Neuronal stem cell (in vitro differentiated cells): ENCODE measurements at regions not wholly inside any gene's neighbourhood (a gene's known extent, or its start where the extent isn't known, plus 50 kb on each side); places are given as distances from the start of the nearest gene placed in this dataset.
"Not testable (repeated sequence)": the region's sequence is repeated elsewhere in the genome, so short reads cannot be mapped to it uniquely, and the experiment has no call there.

Experiments
- DNase-seq: peaks from one replicate; pipeline ENCODE4 v3.0.0-alpha.2; 2013; ENCODE audit warnings: low spot score
- H2AFZ ChIP-seq: one replicate; pipeline ENCODE4 v1.6.1; 2013; ENCODE audit warnings: mild to moderate bottlenecking, low read length, inconsistent platforms
- H2AK5ac ChIP-seq: 2 replicates; pipeline ENCODE4 v1.6.1; 2013; ENCODE audit warnings: low read depth, mild to moderate bottlenecking, inconsistent platforms, low read length, moderate library complexity, mixed read lengths
- H2BK120ac ChIP-seq: 2 replicates; pipeline ENCODE4 v1.6.1; 2013; ENCODE audit warnings: low read depth, mild to moderate bottlenecking, inconsistent platforms, low read length, moderate library complexity, mixed read lengths
- H2BK12ac ChIP-seq: one replicate; pipeline ENCODE4 v1.6.1; 2013; ENCODE audit warnings: low read length, inconsistent platforms
- H2BK15ac ChIP-seq: 2 replicates; pipeline ENCODE4 v1.6.1; 2013; ENCODE audit warnings: mild to moderate bottlenecking, low read length, inconsistent platforms, mixed read lengths
- H2BK5ac ChIP-seq: one replicate; pipeline ENCODE4 v1.6.1; 2013; ENCODE audit warnings: inconsistent platforms, mild to moderate bottlenecking, low read length, moderate library complexity
- H3K14ac ChIP-seq: one replicate; pipeline ENCODE4 v1.6.1; 2013; ENCODE audit warnings: low read length, inconsistent platforms
- H3K18ac ChIP-seq: 2 replicates; pipeline ENCODE4 v1.6.1; 2013; ENCODE audit warnings: low read length, inconsistent platforms
- H3K23ac ChIP-seq: 2 replicates; pipeline ENCODE4 v1.6.1; 2013; ENCODE audit warnings: low read depth, mild to moderate bottlenecking, mixed read lengths, low read length, inconsistent platforms; ENCODE audit not compliant: poor library complexity
- H3K27ac ChIP-seq: replicated peaks from 3 replicates; pipeline ENCODE4 v1.5.1; 2013; ENCODE audit warnings: low read length, inconsistent platforms
- H3K27me3 ChIP-seq, 3 experiments: 2 replicates each; pipeline ENCODE4 v1.6.1; 2013; ENCODE audit warnings: low read length in 3 of 3, mild to moderate bottlenecking in 2 of 3, inconsistent platforms in 1 of 3, low read depth in 1 of 3, mixed read lengths in 1 of 3, moderate library complexity in 1 of 3; ENCODE audit not compliant: control insufficient read depth in 3 of 3, insufficient read depth in 3 of 3
- H3K36me3 ChIP-seq, 2 donors: replicated peaks in 1 of 2; 2 replicates each; pipeline ENCODE4 v1.6.1; 2013; ENCODE audit warnings: low read length in 2 of 2; ENCODE audit not compliant: control insufficient read depth in 2 of 2, insufficient read depth in 2 of 2
- H3K4ac ChIP-seq: 2 replicates; pipeline ENCODE4 v1.6.1; 2013; ENCODE audit warnings: inconsistent platforms, mild to moderate bottlenecking, low read length, moderate library complexity
- H3K4me1 ChIP-seq, 2 donors: 1 replicate in 1 of 2; 2 replicates in 1 of 2; pipeline ENCODE4 v1.6.1; 2013; ENCODE audit warnings: low read length in 2 of 2, low read depth in 1 of 2; ENCODE audit not compliant: control insufficient read depth in 2 of 2, insufficient read depth in 1 of 2
- H3K4me2 ChIP-seq: one replicate; pipeline ENCODE4 v1.6.1; 2013; ENCODE audit warnings: mild to moderate bottlenecking, low read length, inconsistent platforms; ENCODE audit not compliant: insufficient read depth, poor library complexity, severe bottlenecking
- H3K4me3 ChIP-seq, 2 donors: 2 replicates each; pipeline ENCODE4 v1.5.1; 2013; ENCODE audit warnings: low read length in 2 of 2, mild to moderate bottlenecking in 2 of 2, inconsistent platforms in 1 of 2, moderate library complexity in 1 of 2
- H3K79me1 ChIP-seq: one replicate; pipeline ENCODE4 v1.6.1; 2013; ENCODE audit warnings: low read depth, mild to moderate bottlenecking, inconsistent platforms, low read length, moderate library complexity
- H3K9ac ChIP-seq: one replicate; pipeline ENCODE4 v1.6.1; 2013; ENCODE audit warnings: mild to moderate bottlenecking, low read depth, low read length, inconsistent platforms; ENCODE audit not compliant: poor library complexity
- H3K9me3 ChIP-seq, 2 donors: replicated peaks in 1 of 2; 2 replicates each; pipeline versions ENCODE3 to v1.6.1; 2013; ENCODE audit warnings: low read length in 2 of 2, mild to moderate bottlenecking in 2 of 2, inconsistent platforms in 1 of 2, low read depth in 1 of 2, mixed read lengths in 1 of 2, moderate library complexity in 1 of 2; ENCODE audit not compliant: control insufficient read depth in 2 of 2, insufficient read depth in 1 of 2
- H4K8ac ChIP-seq: one replicate; pipeline ENCODE4 v1.6.1; 2013; ENCODE audit warnings: low read depth, mild to moderate bottlenecking, inconsistent platforms, low read length, moderate library complexity
- H4K91ac ChIP-seq: one replicate; pipeline ENCODE4 v1.6.1; 2013; ENCODE audit warnings: low read length, low read depth, mild to moderate bottlenecking, inconsistent platforms; ENCODE audit not compliant: poor library complexity
- WGBS, 2 donors: extraction: QIAGEN DNeasy Blood & Tissue Kit; methylation state at CpG; one replicate each; pipeline ENCODE4 v1.1.7; 2013; ENCODE audit warnings: missing lambda C conversion rate in 2 of 2, mixed read lengths in 1 of 2; ENCODE audit not compliant: insufficient read length in 2 of 2, insufficient replicate concordance in 1 of 2; ENCODE audit errors: extremely low coverage in 2 of 2; 5-methylcytosine and 5-hydroxymethylcytosine counted together

- Histone ChIP-seq H4K91ac (no peak overlapping the region), H3K18ac (no peak overlapping the region), H3K79me1 (no peaks in the 10 kb centered on the region), H3K27ac (no peak overlapping the region), H3K9me3 (no peaks in the 10 kb centered on the region), H2BK5ac (no peak overlapping the region), H2AFZ (no peak overlapping the region), H3K23ac (no peak overlapping the region), H4K8ac (no peak overlapping the region), H3K27me3 (peaks cover 0 to 11% (median 0%) of the 10 kb centered on the region in 3 experiments), H2AK5ac (no peak overlapping the region), H2BK120ac (no peak overlapping the region), H3K4me3 (no peak overlapping the region), H2BK15ac (no peak overlapping the region), H3K4ac (no peak overlapping the region), H2BK12ac (no peak overlapping the region), H3K36me3 (no peaks in the 10 kb centered on the region), H3K4me1 (peaks cover 0 to 7% of the 10 kb centered on the region in 2 donors), H3K4me2 (no peak overlapping the region), H3K9ac (no peak overlapping the region), H3K14ac (no peak overlapping the region)
- DNase-seq: no peak
- no CpG with 5 or more reads among the region's 9 CpGs for WGBS, 2 donors
These were observed 84.0 kb downstream of the NSUN2 start for GRCh38 chr5:6548756-6549285.

GRCh38 chr5:6547926-6548519 lies 84.8 kb downstream of the NSUN2 start:
- not testable (repeated sequence) for DNase-seq

DNA sequence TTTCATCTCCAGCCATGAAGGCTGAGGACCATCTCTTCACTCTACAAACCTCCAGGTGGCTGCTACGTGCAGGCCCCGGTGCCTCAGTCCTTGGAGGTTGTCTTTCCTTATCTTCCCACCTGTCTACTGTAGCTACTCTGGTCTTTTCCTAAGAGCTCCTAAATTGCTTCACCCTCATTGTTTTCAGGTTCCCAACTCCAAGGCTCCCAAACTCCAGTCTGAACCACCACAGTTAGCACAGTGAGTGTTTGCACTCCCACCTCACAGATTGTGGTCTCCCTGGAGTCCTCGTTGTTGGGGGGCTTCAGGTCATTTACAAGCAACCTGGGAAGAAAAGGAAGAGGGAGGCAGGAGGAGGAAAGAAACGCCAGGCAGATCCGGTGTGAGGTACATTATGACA lies 85.3 kb downstream of the NSUN2 start:
- H3K9me3 ChIP-seq: no peaks in the 10 kb centered on the region
- peaks cover 0 to 11% (median 0%) of the 10 kb centered on the region in 3 experiments for H3K27me3 ChIP-seq
- no peak overlapping the region for H3K14ac ChIP-seq
- H2BK120ac ChIP-seq: no peak overlapping the region
- H3K4me1 ChIP-seq: peaks cover 0 to 7% of the 10 kb centered on the region in 2 donors
- no peak overlapping the region for H3K9ac ChIP-seq
- H2BK12ac ChIP-seq: no peak overlapping the region
- no peak overlapping the region for H3K23ac ChIP-seq
- H3K4me2 ChIP-seq: no peak overlapping the region
- no peaks in the 10 kb centered on the region for H3K36me3 ChIP-seq
- no peak overlapping the region for H4K91ac ChIP-seq
- no peak overlapping the region for H2AFZ ChIP-seq
- H3K79me1 ChIP-seq: no peaks in the 10 kb centered on the region
- H3K27ac ChIP-seq: no peak overlapping the region
- no peak overlapping the region for H2BK15ac ChIP-seq
- no CpG with 5 or more reads among the region's 5 CpGs for WGBS, 2 donors
- no peak overlapping the region for H2AK5ac ChIP-seq
- H3K18ac ChIP-seq: no peak overlapping the region
- no peak overlapping the region for H3K4me3 ChIP-seq
- DNase-seq: no peak
- H4K8ac ChIP-seq: no peak overlapping the region
- H2BK5ac ChIP-seq: no peak overlapping the region
- H3K4ac ChIP-seq: no peak overlapping the region

More at GRCh38 chr5:6547926-6548519, 84.8 kb downstream of the NSUN2 start:
- not testable (repeated sequence) for H3K18ac ChIP-seq, H4K91ac ChIP-seq, H2BK15ac ChIP-seq, H3K4me2 ChIP-seq, H2BK12ac ChIP-seq, H2AK5ac ChIP-seq, H2BK120ac ChIP-seq, H3K4me3 ChIP-seq, H3K79me1 ChIP-seq, H3K4me1 ChIP-seq, H3K23ac ChIP-seq, H2BK5ac ChIP-seq, H2AFZ ChIP-seq, H3K4ac ChIP-seq, H3K14ac ChIP-seq, H3K9ac ChIP-seq, H4K8ac ChIP-seq, H3K27ac ChIP-seq, H3K36me3 ChIP-seq, H3K9me3 ChIP-seq
- peaks cover 0 to 11% (median 0%) of the 10 kb centered on the region in 3 experiments for H3K27me3 ChIP-seq
- no CpG with 5 or more reads among the region's 7 CpGs for WGBS, 2 donors

- Histone ChIP-seq H3K18ac (no peak overlapping the region), H4K8ac (no peak overlapping the region), H3K4ac (no peak overlapping the region), H3K23ac (no peak overlapping the region), H2BK12ac (no peak overlapping the region), H2BK120ac (no peak overlapping the region), H3K36me3 (no peaks in the 10 kb centered on the region), H3K79me1 (no peaks in the 10 kb centered on the region), H3K4me3 (no peak overlapping the region), H3K4me2 (no peak overlapping the region), H4K91ac (no peak overlapping the region), H2BK5ac (no peak overlapping the region), H3K14ac (no peak overlapping the region), H3K9me3 (no peaks in the 10 kb centered on the region), H3K27me3 (peaks cover 0 to 11% (median 0%) of the 10 kb centered on the region in 3 experiments), H3K9ac (peak overlapping the region; percentile 12), H3K4me1 (peaks cover 0 to 7% of the 10 kb centered on the region in 2 donors), H2AK5ac (no peak overlapping the region), H2AFZ (peak overlapping the region; percentile 17), H2BK15ac (no peak overlapping the region), H3K27ac (no peak overlapping the region)
- no peak for DNase-seq
- no CpG with 5 or more reads among the region's 24 CpGs for WGBS, 2 donors
These were observed 86.8 kb downstream of the NSUN2 start for GRCh38 chr5:6545770-6546690.
